ENCODE measurements at regions not wholly inside any gene's neighbourhood (a gene's known extent, or its start where the extent isn't known, plus 50 kb on each side); places are given as distances from the start of the nearest gene placed in this dataset.

DNA sequence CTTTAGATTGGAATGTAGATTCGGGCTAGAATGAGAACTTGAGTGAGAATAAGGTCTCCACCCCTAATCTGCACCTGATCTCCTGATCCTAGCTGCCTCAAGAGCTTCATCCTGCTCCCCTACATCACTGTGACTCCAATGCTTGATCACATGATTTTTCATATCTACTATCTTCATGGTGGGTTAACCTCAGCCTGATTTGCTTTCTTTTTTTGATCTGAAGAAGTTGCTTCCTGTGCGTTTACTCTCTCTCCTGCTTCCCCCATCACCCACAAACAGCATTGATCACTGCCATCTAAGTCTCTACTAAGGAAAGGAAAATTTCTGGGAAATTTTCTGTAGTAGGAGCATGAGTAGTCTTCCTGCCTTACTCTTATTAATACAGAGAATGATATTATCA is 1542.1 kb upstream of the SLC10A2 start:
- H3K23ac ChIP-seq (ENCODE audit: insufficient read length): no peak overlapping the region
- H2AK5ac ChIP-seq (ENCODE audit: low read depth, low read length): no peak overlapping the region
- no peak overlapping the region for H3K18ac ChIP-seq (ENCODE audit: extremely low read depth, low read length)
- H3K4me1 ChIP-seq (replicated peaks in 1 of 4; ENCODE audit: control insufficient read depth in 3 of 4, insufficient read depth in 4 of 4, low read length in 3 of 4): no peaks in the 10 kb centered on the region
- ChIA-PET CTCF (ENCODE audit: partially characterized antibody) (interaction anchor here (0.7 to 1.1 kb wide), 2 partner anchors 15 to 37 kb away, joined by 3 to 5 read pairs; no protein-coding TSS in a partner anchor), POLR2A (ENCODE audit: partially characterized antibody) (no interaction called here)
- no peak overlapping the region for H3K56ac ChIP-seq (replicated peaks; ENCODE audit: insufficient read length, low read depth, low read length)
- no peaks in the 10 kb centered on the region for H3K23me2 ChIP-seq (ENCODE audit: low read depth, low read length)
- no peak overlapping the region for H3K4me3 ChIP-seq (ENCODE audit: extremely low read depth in 1 of 4, insufficient read depth in 2 of 4, low read depth in 3 of 4, low read length in 4 of 4)
- H2AFZ ChIP-seq (ENCODE audit: low read length): no peak overlapping the region
- no peak overlapping the region for H4K5ac ChIP-seq (ENCODE audit: insufficient read length, low read depth, low read length)
- H2BK120ac ChIP-seq (replicated peaks; ENCODE audit: low read depth, low read length): no peak overlapping the region
- no peak overlapping the region for H2BK15ac ChIP-seq (ENCODE audit: low read length)
- H4K20me1 ChIP-seq (replicated peaks in 1 of 2; ENCODE audit: control insufficient read depth in 1 of 2, insufficient read depth in 2 of 2, low read length in 2 of 2): no peaks in the 10 kb centered on the region
- H4K8ac ChIP-seq (ENCODE audit: extremely low read depth, insufficient read depth, low read length): no peak overlapping the region
- no peak for DNase-seq (ENCODE audit: low read depth in 1 of 2, low spot score in 2 of 2)
- H3K9ac ChIP-seq (replicated peaks in 1 of 4; ENCODE audit: extremely low read depth in 1 of 4, low read depth in 3 of 4, low read length in 3 of 4): no peak overlapping the region
- H3K4me2 ChIP-seq (ENCODE audit: insufficient read depth in 1 of 2, low read depth in 2 of 2, low read length in 2 of 2): no peak overlapping the region
- H3K4ac ChIP-seq (replicated peaks; ENCODE audit: insufficient read length, low read depth, low read length): no peak overlapping the region
- no peak overlapping the region for H4K91ac ChIP-seq (replicated peaks; ENCODE audit: insufficient read length, low read length)
- 91% methylated on average over 2 of the region's 2 CpGs; no CpG with 5 or more reads in 1 of the 2 experiments for WGBS, 2 experiments (ENCODE audit: extremely low coverage in 1 of 2, insufficient coverage in 1 of 2, insufficient read length in 1 of 2, insufficient replicate concordance in 2 of 2, low coverage in 1 of 2, low lambda C conversion rate in 2 of 2, missing lambda C conversion rate in 1 of 2)
- no peak overlapping the region for H3K27ac ChIP-seq (ENCODE audit: low read depth, low read length)
- 0 out of 8 replicates have a peak, but pooled peaks cover 0 to 3% (median 1%) of the 10 kb centered on the region in 4 experiments for H3K36me3 ChIP-seq (ENCODE audit: control insufficient read depth in 2 of 4, insufficient read depth in 4 of 4, low read length in 3 of 4)
- H3K79me2 ChIP-seq (ENCODE audit: control insufficient read depth in 1 of 2, insufficient read depth in 2 of 2, low read length in 2 of 2): no peaks in the 10 kb centered on the region
- H3K79me1 ChIP-seq (ENCODE audit: low read depth, low read length): no peaks in the 10 kb centered on the region
- H3K9me3 ChIP-seq (ENCODE audit: insufficient read depth in 2 of 2, low read depth in 1 of 2, low read length in 1 of 2): peaks cover 7 to 8% of the 10 kb centered on the region in 2 experiments; a peak in 2 of 4 replicates
- H3K27me3 ChIP-seq (replicated peaks in 1 of 4; ENCODE audit: control insufficient read depth in 3 of 4, extremely low read depth in 1 of 4, insufficient read depth in 3 of 4, low read length in 3 of 4): no peaks in the 10 kb centered on the region
- H2BK5ac ChIP-seq (ENCODE audit: low read depth, low read length): no peak overlapping the region
- TF ChIP-seq SUZ12 (IDR thresholded peaks at IDR 0.05; ENCODE audit: low read length): no peak
- no peak for TF ChIP-seq ATF2 (IDR thresholded peaks at IDR 0.05; ENCODE audit: low read length)
- no peak for TF ChIP-seq KDM4A (IDR thresholded peaks at IDR 0.05; ENCODE audit: low read depth, low read length, severe bottlenecking)
- TF ChIP-seq EZH2 (IDR thresholded peaks at IDR 0.05; ENCODE audit: low read depth, low read length, severe bottlenecking): no peak
- TF ChIP-seq EP300 (IDR thresholded peaks at IDR 0.05; ENCODE audit: borderline replicate concordance in 1 of 2, low read depth in 2 of 2, low read length in 2 of 2): no peak
- no peak for TF ChIP-seq RFX5 (IDR thresholded peaks at IDR 0.05; ENCODE audit: borderline replicate concordance, low read depth, low read length)
- TF ChIP-seq NANOG (IDR thresholded peaks at IDR 0.05; ENCODE audit: insufficient read depth, low read depth, low read length, poor library complexity, severe bottlenecking): no peak
- no peak for FAIRE-seq
- no peak overlapping the region for H2BK12ac ChIP-seq (ENCODE audit: low read depth, low read length)
- H3K14ac ChIP-seq (ENCODE audit: insufficient read length): no peak overlapping the region
- H2BK20ac ChIP-seq (ENCODE audit: low read length): no peak overlapping the region
